HL-60 (cell line): ENCODE measurements at regions not wholly inside any gene's neighbourhood (a gene's known extent, or its start where the extent isn't known, plus 50 kb on each side); places are given as distances from the start of the nearest gene placed in this dataset.
"Not testable (repeated sequence)": the region's sequence is repeated elsewhere in the genome, so short reads cannot be mapped to it uniquely, and the experiment has no call there.

Experiments used
- POLR2AphosphoS5 ChIP-seq: IDR thresholded peaks from 2 replicates; pipeline ENCODE4 v1.6.1; 2012; ENCODE audit warnings: low read depth
- TF ChIP-seq, protein P1 (sequence below): IDR thresholded peaks from one replicate; pipeline ENCODE4 v1.5.1; 2011; ENCODE audit warnings: low read length, control low read depth, inconsistent platforms; ENCODE audit not compliant: insufficient read depth

DNA sequence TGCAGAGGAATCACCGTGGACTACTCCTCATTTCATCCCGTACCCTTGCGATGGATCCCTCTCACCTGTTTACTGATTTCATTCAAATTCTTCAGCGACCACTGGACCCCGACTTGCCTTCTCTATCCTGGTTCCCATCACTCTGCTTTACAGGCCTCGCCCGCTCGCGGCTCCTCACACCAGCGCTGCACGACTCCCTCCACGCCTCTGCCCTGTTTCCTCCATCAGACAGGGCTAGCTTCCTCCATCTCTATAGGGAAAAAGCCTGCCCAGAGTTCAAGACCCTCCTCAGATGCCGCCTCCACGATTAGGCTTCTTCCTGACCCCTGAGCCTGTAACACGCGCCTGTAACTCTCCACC, 2926.5 kb upstream of the OR11H1 start:
- TF ChIP-seq, protein P1, sequence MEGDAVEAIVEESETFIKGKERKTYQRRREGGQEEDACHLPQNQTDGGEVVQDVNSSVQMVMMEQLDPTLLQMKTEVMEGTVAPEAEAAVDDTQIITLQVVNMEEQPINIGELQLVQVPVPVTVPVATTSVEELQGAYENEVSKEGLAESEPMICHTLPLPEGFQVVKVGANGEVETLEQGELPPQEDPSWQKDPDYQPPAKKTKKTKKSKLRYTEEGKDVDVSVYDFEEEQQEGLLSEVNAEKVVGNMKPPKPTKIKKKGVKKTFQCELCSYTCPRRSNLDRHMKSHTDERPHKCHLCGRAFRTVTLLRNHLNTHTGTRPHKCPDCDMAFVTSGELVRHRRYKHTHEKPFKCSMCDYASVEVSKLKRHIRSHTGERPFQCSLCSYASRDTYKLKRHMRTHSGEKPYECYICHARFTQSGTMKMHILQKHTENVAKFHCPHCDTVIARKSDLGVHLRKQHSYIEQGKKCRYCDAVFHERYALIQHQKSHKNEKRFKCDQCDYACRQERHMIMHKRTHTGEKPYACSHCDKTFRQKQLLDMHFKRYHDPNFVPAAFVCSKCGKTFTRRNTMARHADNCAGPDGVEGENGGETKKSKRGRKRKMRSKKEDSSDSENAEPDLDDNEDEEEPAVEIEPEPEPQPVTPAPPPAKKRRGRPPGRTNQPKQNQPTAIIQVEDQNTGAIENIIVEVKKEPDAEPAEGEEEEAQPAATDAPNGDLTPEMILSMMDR, result not testable (repeated sequence)
- not testable (repeated sequence) for TF ChIP-seq POLR2AphosphoS5
